HL-60 (cell line): ENCODE measurements at regions not wholly inside any gene's neighbourhood (a gene's known extent, or its start where the extent isn't known, plus 50 kb on each side); places are given as distances from the start of the nearest gene placed in this dataset.

Experiments used
- GABPA ChIP-seq: IDR thresholded peaks from 2 replicates; pipeline ENCODE4 v1.6.1; 2012; ENCODE audit warnings: low read depth
- POLR2AphosphoS5 ChIP-seq: IDR thresholded peaks from 2 replicates; pipeline ENCODE4 v1.6.1; 2012; ENCODE audit warnings: low read depth
- SPI1 ChIP-seq: IDR thresholded peaks from 2 replicates; pipeline ENCODE4 v1.6.1; 2012; ENCODE audit warnings: low read depth, mild to moderate bottlenecking, borderline replicate concordance
- TF ChIP-seq, protein P1 (sequence below): IDR thresholded peaks from one replicate; pipeline ENCODE4 v1.5.1; 2011; ENCODE audit warnings: low read length, control low read depth, inconsistent platforms; ENCODE audit not compliant: insufficient read depth
- TF ChIP-seq, protein P2 (sequence below): IDR thresholded peaks from 2 replicates; pipeline ENCODE4 v1.6.1; 2012; ENCODE audit warnings: low read depth; ENCODE audit not compliant: insufficient replicate concordance

DNA sequence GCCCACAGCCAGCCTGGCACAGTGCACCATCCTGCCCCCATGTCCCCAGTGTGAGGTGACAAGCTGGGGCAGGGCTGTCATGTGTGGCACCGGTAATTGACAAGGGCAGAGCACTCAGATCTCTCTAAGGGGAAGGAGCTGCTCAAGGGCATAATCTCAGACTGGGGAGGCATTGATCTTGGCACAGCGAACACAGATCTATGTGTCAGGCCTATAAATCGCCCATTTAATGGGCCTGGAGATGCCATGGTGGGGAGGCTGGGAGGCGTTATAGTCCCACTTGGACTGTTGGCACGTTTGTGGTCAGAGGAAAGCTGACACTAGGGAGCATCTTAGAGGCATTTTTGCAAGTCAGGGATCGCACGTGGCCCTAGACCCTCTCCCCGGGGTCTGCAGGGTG, 594.1 kb downstream of the PTPRU start:
- TF ChIP-seq, protein P1, sequence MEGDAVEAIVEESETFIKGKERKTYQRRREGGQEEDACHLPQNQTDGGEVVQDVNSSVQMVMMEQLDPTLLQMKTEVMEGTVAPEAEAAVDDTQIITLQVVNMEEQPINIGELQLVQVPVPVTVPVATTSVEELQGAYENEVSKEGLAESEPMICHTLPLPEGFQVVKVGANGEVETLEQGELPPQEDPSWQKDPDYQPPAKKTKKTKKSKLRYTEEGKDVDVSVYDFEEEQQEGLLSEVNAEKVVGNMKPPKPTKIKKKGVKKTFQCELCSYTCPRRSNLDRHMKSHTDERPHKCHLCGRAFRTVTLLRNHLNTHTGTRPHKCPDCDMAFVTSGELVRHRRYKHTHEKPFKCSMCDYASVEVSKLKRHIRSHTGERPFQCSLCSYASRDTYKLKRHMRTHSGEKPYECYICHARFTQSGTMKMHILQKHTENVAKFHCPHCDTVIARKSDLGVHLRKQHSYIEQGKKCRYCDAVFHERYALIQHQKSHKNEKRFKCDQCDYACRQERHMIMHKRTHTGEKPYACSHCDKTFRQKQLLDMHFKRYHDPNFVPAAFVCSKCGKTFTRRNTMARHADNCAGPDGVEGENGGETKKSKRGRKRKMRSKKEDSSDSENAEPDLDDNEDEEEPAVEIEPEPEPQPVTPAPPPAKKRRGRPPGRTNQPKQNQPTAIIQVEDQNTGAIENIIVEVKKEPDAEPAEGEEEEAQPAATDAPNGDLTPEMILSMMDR = no peak
- TF ChIP-seq, protein P2, sequence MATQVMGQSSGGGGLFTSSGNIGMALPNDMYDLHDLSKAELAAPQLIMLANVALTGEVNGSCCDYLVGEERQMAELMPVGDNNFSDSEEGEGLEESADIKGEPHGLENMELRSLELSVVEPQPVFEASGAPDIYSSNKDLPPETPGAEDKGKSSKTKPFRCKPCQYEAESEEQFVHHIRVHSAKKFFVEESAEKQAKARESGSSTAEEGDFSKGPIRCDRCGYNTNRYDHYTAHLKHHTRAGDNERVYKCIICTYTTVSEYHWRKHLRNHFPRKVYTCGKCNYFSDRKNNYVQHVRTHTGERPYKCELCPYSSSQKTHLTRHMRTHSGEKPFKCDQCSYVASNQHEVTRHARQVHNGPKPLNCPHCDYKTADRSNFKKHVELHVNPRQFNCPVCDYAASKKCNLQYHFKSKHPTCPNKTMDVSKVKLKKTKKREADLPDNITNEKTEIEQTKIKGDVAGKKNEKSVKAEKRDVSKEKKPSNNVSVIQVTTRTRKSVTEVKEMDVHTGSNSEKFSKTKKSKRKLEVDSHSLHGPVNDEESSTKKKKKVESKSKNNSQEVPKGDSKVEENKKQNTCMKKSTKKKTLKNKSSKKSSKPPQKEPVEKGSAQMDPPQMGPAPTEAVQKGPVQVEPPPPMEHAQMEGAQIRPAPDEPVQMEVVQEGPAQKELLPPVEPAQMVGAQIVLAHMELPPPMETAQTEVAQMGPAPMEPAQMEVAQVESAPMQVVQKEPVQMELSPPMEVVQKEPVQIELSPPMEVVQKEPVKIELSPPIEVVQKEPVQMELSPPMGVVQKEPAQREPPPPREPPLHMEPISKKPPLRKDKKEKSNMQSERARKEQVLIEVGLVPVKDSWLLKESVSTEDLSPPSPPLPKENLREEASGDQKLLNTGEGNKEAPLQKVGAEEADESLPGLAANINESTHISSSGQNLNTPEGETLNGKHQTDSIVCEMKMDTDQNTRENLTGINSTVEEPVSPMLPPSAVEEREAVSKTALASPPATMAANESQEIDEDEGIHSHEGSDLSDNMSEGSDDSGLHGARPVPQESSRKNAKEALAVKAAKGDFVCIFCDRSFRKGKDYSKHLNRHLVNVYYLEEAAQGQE = no peak
- TF ChIP-seq POLR2AphosphoS5 = no peak
- TF ChIP-seq GABPA = no peak
- TF ChIP-seq SPI1 = no peak
